Spleen (tissue), 7 donors: ENCODE measurements at regions not wholly inside any gene's neighbourhood (a gene's known extent, or its start where the extent isn't known, plus 50 kb on each side); places are given as distances from the start of the nearest gene placed in this dataset.

ENCODE experiments used
- POLR2A ChIP-seq, 3 donors: fragments of 450-650 bp; IDR thresholded peaks; one replicate each; pipeline ENCODE4 v1.5.1; 2017; ENCODE audit warnings: antibody characterized with exemption in 3 of 3, mild to moderate bottlenecking in 1 of 3
- POLR2AphosphoS5 ChIP-seq, 3 donors: sonication (generic); formaldehyde crosslinking; IDR thresholded peaks; one replicate each; pipeline ENCODE4 v1.5.1; 2017; ENCODE audit warnings: antibody characterized with exemption in 3 of 3
- TF ChIP-seq, protein P1 (sequence below), 11 experiments: fragments of 200-600 bp in 7 of 11; fragments of 450-650 bp in 4 of 11; sonication (generic) in 4 of 11; IDR thresholded peaks in 8 of 11; conservative IDR thresholded peaks in 3 of 11; 1 replicate in 7 of 11; 2 replicates in 4 of 11; pipeline versions ENCODE4 v1.4.0 to v1.8.0; 2016 to 2021; ENCODE audit warnings: antibody characterized with exemption in 11 of 11, inconsistent platforms in 4 of 11, mild to moderate bottlenecking in 1 of 11
- donor health status: DM: no; HTN: no; CAD: no; lungs with moderate emphysema.
- donor health status: DM: no; HTN: no; CAD: no.
- donor health status: DM: no; HTN: no; CAD: no.

DNA sequence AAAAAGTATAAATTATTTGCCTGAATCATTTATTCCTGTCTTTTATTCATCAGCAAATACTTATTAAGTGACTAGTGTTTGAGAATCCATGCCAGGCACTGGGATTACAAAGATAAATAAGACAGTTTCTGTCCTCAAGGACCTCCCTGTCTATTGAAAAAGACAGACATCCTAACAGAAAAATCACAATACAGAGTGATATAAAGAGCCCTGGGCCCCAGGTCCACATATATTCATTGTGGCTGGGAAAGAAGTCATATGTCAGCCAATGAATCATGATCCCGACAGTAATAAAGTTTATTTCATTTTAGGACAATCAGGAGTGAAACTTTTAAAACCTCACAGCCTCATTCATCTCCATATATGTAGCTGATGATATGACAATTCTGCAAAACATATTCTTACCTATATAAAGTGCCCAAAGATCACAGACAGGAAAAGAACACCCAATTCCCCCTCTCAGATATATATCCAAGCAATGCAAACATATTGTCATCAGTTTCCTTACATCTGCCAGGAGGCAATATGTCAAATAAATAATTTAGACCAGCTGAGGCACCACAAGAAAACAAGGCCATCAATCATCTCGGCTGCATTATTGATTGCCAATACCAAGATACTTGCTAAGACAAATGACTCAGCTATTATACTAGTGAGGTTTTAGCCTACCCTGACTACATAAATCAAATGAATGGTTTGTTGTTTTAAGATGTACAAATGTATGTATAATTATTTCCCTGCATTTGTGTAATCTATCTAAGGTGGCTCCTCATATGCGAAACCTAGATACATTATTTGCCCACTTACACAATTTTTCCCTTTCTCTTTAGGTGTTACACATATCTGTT, 590.9 kb upstream of the API5 start:
- TF ChIP-seq POLR2A (IDR thresholded peaks at IDR 0.05): no peak
- TF ChIP-seq, protein P1, sequence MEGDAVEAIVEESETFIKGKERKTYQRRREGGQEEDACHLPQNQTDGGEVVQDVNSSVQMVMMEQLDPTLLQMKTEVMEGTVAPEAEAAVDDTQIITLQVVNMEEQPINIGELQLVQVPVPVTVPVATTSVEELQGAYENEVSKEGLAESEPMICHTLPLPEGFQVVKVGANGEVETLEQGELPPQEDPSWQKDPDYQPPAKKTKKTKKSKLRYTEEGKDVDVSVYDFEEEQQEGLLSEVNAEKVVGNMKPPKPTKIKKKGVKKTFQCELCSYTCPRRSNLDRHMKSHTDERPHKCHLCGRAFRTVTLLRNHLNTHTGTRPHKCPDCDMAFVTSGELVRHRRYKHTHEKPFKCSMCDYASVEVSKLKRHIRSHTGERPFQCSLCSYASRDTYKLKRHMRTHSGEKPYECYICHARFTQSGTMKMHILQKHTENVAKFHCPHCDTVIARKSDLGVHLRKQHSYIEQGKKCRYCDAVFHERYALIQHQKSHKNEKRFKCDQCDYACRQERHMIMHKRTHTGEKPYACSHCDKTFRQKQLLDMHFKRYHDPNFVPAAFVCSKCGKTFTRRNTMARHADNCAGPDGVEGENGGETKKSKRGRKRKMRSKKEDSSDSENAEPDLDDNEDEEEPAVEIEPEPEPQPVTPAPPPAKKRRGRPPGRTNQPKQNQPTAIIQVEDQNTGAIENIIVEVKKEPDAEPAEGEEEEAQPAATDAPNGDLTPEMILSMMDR (IDR thresholded peaks at IDR 0.05 in 8 of 11, conservative IDR thresholded peaks at IDR 0.05 in 3 of 11): no peak
- no peak for TF ChIP-seq POLR2AphosphoS5 (IDR thresholded peaks at IDR 0.05)
